ENCODE measurements at regions not wholly inside any gene's neighbourhood (a gene's known extent, or its start where the extent isn't known, plus 50 kb on each side); places are given as distances from the start of the nearest gene placed in this dataset.

DNA sequence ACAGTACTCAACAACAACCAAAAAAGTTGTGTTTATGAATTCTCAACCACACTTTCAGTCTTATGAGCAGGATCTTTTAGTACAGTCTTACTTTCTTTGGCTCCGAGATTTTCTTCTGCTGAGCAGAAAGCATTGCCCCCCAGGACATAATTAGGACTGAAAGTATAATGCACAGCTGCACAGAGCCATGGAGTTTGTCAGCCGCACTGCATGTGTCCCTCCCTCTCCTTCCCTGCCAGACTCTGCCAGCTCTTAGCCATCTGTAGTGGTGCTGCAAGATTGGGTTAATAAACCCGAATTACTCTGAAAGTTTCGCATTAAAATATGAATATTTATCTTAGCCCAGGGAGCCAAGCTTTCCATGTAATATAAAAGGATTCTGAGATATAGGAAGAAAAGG is 179.6 kb upstream of the PTCHD4 start:
- H3K18ac ChIP-seq (ENCODE audit: low read depth in 1 of 2, low read length in 2 of 2) = no peak overlapping the region
- H3K4me2 ChIP-seq (ENCODE audit: low read length, poor library complexity, severe bottlenecking) = no peak overlapping the region
- WGBS = 100% methylated on average over 2 of the region's 4 CpGs
- no peak overlapping the region for H3K27ac ChIP-seq (ENCODE audit: low read length, poor library complexity, severe bottlenecking)
- no peak overlapping the region for H3K9ac ChIP-seq (ENCODE audit: low read length)
- no peaks in the 10 kb centered on the region for H3K36me3 ChIP-seq (ENCODE audit: control insufficient read depth in 1 of 2, insufficient read depth in 2 of 2, low read depth in 1 of 2, low read length in 2 of 2)
- H2AK5ac ChIP-seq (ENCODE audit: low read length, severe bottlenecking) = no peak overlapping the region
- H2BK120ac ChIP-seq (ENCODE audit: low read depth, low read length) = no peak overlapping the region
- no peak overlapping the region for H3K14ac ChIP-seq (ENCODE audit: low read length in 2 of 2)
- no peaks in the 10 kb centered on the region for H3K79me1 ChIP-seq (replicated peaks; ENCODE audit: low read length, poor library complexity, severe bottlenecking)
- no peak overlapping the region for H4K91ac ChIP-seq (ENCODE audit: low read length)
- H3K27me3 ChIP-seq (ENCODE audit: control insufficient read depth in 1 of 2, insufficient read depth in 1 of 2, low read length in 2 of 2) = no peaks in the 10 kb centered on the region
- no peak overlapping the region for H2BK12ac ChIP-seq (ENCODE audit: low read length in 2 of 2)
- peaks cover 12% of the 10 kb centered on the region for H3K9me3 ChIP-seq (ENCODE audit: control insufficient read depth, low read length)
- H2BK5ac ChIP-seq (ENCODE audit: low read depth, low read length, poor library complexity, severe bottlenecking) = no peak overlapping the region
- no peak for DNase-seq
- H3K23ac ChIP-seq (ENCODE audit: low read length in 2 of 2) = no peak overlapping the region
- H3K4me1 ChIP-seq (ENCODE audit: control insufficient read depth, insufficient read depth, low read depth, low read length) = no peaks in the 10 kb centered on the region
- H2BK15ac ChIP-seq (ENCODE audit: low read depth, poor library complexity, severe bottlenecking) = no peak overlapping the region
- no peak overlapping the region for H2AFZ ChIP-seq (ENCODE audit: low read depth, low read length)
- H3K4ac ChIP-seq (ENCODE audit: low read depth in 1 of 2, low read length in 2 of 2) = no peak overlapping the region
- H4K8ac ChIP-seq (ENCODE audit: low read length) = no peak overlapping the region
- no peak overlapping the region for H3K4me3 ChIP-seq (ENCODE audit: insufficient read depth in 1 of 2, low read depth in 1 of 2, low read length in 2 of 2)

DNA sequence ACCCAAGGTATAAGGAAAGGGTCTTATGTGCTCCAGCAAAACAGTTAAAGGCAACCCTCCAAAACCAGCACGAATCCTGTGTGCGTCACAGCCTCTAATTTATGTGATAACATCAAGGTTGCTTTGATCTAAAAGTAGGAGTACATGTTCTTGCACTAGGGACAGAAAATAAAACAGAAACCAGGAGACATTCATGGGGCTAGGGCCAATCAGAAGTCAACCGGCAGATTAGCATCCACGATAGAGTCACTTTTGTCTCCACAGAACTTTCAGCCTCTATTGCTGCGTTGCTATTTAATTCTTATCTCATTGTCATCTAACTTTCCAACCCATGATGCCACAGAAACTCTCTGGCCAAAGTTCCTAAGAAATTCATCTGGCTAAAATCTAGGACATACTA is 178.8 kb upstream of the PTCHD4 start:
- H4K91ac ChIP-seq (ENCODE audit: low read length) = no peak overlapping the region
- H3K9me3 ChIP-seq (ENCODE audit: control insufficient read depth, low read length) = peaks cover 14% of the 10 kb centered on the region
- no peaks in the 10 kb centered on the region for H3K27me3 ChIP-seq (ENCODE audit: control insufficient read depth in 1 of 2, insufficient read depth in 1 of 2, low read length in 2 of 2)
- H3K4me1 ChIP-seq (ENCODE audit: control insufficient read depth, insufficient read depth, low read depth, low read length) = no peaks in the 10 kb centered on the region
- no peak overlapping the region for H3K9ac ChIP-seq (ENCODE audit: low read length)
- 95% methylated on average over 5 of the region's 5 CpGs for WGBS
- H3K4me3 ChIP-seq (ENCODE audit: insufficient read depth in 1 of 2, low read depth in 1 of 2, low read length in 2 of 2) = no peak overlapping the region
- DNase-seq = no peak
- H3K23ac ChIP-seq (ENCODE audit: low read length in 2 of 2) = no peak overlapping the region
- no peaks in the 10 kb centered on the region for H3K36me3 ChIP-seq (ENCODE audit: control insufficient read depth in 1 of 2, insufficient read depth in 2 of 2, low read depth in 1 of 2, low read length in 2 of 2)
- no peak overlapping the region for H2BK5ac ChIP-seq (ENCODE audit: low read depth, low read length, poor library complexity, severe bottlenecking)
- H3K27ac ChIP-seq (ENCODE audit: low read length, poor library complexity, severe bottlenecking) = no peak overlapping the region
- no peak overlapping the region for H3K18ac ChIP-seq (ENCODE audit: low read depth in 1 of 2, low read length in 2 of 2)
- H3K14ac ChIP-seq (ENCODE audit: low read length in 2 of 2) = no peak overlapping the region
- H4K8ac ChIP-seq (ENCODE audit: low read length) = no peak overlapping the region
- no peak overlapping the region for H2AK5ac ChIP-seq (ENCODE audit: low read length, severe bottlenecking)
- no peak overlapping the region for H3K4me2 ChIP-seq (ENCODE audit: low read length, poor library complexity, severe bottlenecking)
- H2BK120ac ChIP-seq (ENCODE audit: low read depth, low read length) = no peak overlapping the region
- H2BK12ac ChIP-seq (ENCODE audit: low read length in 2 of 2) = no peak overlapping the region
- H3K4ac ChIP-seq (ENCODE audit: low read depth in 1 of 2, low read length in 2 of 2) = no peak overlapping the region
- H2AFZ ChIP-seq (ENCODE audit: low read depth, low read length) = no peak overlapping the region
- H2BK15ac ChIP-seq (ENCODE audit: low read depth, poor library complexity, severe bottlenecking) = no peak overlapping the region
- no peaks in the 10 kb centered on the region for H3K79me1 ChIP-seq (replicated peaks; ENCODE audit: low read length, poor library complexity, severe bottlenecking)

DNA sequence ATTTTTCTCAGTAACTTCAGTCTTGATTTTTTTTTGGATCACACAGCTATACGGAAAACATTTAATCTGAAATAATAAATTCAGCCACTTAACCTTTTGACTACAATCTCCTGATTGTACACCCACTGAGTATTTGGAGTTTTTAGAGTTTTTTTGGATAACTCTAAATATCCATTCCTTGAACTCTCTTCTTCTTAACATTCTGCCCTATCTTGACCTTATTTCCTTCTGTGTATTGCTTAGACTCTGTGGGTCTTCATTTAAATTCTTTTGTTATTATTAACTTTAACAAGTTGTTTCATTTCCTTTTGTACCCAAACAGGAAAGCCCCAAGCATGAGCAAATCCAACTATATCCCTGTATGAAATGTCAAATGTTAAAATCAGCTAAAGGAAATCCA is 170.2 kb upstream of the PTCHD4 start:
- DNase-seq = peak; percentile 4
- no peak overlapping the region for H3K27ac ChIP-seq (ENCODE audit: low read length, poor library complexity, severe bottlenecking)
- H3K4me3 ChIP-seq (ENCODE audit: insufficient read depth in 1 of 2, low read depth in 1 of 2, low read length in 2 of 2) = no peak overlapping the region
- no peaks in the 10 kb centered on the region for H3K79me1 ChIP-seq (replicated peaks; ENCODE audit: low read length, poor library complexity, severe bottlenecking)
- H4K8ac ChIP-seq (ENCODE audit: low read length) = no peak overlapping the region
- 88% methylated on average over 1 of the region's 1 CpG for WGBS
- no peak overlapping the region for H2BK120ac ChIP-seq (ENCODE audit: low read depth, low read length)
- no peak overlapping the region for H3K18ac ChIP-seq (ENCODE audit: low read depth in 1 of 2, low read length in 2 of 2)
- no peak overlapping the region for H2AFZ ChIP-seq (ENCODE audit: low read depth, low read length)
- no peak overlapping the region for H2BK5ac ChIP-seq (ENCODE audit: low read depth, low read length, poor library complexity, severe bottlenecking)
- no peak overlapping the region for H4K91ac ChIP-seq (ENCODE audit: low read length)
- no peaks in the 10 kb centered on the region for H3K27me3 ChIP-seq (ENCODE audit: control insufficient read depth in 1 of 2, insufficient read depth in 1 of 2, low read length in 2 of 2)
- H3K4me2 ChIP-seq (ENCODE audit: low read length, poor library complexity, severe bottlenecking) = no peak overlapping the region
- H2AK5ac ChIP-seq (ENCODE audit: low read length, severe bottlenecking) = no peak overlapping the region
- no peaks in the 10 kb centered on the region for H3K4me1 ChIP-seq (ENCODE audit: control insufficient read depth, insufficient read depth, low read depth, low read length)
- H3K9ac ChIP-seq (ENCODE audit: low read length) = no peak overlapping the region
- H3K36me3 ChIP-seq (ENCODE audit: control insufficient read depth in 1 of 2, insufficient read depth in 2 of 2, low read depth in 1 of 2, low read length in 2 of 2) = no peaks in the 10 kb centered on the region
- H3K23ac ChIP-seq (ENCODE audit: low read length in 2 of 2) = no peak overlapping the region
- H2BK12ac ChIP-seq (ENCODE audit: low read length in 2 of 2) = no peak overlapping the region
- H2BK15ac ChIP-seq (ENCODE audit: low read depth, poor library complexity, severe bottlenecking) = no peak overlapping the region
- no peak overlapping the region for H3K4ac ChIP-seq (ENCODE audit: low read depth in 1 of 2, low read length in 2 of 2)
- peaks cover 3% of the 10 kb centered on the region for H3K9me3 ChIP-seq (ENCODE audit: control insufficient read depth, low read length)
- no peak overlapping the region for H3K14ac ChIP-seq (ENCODE audit: low read length in 2 of 2)

DNA sequence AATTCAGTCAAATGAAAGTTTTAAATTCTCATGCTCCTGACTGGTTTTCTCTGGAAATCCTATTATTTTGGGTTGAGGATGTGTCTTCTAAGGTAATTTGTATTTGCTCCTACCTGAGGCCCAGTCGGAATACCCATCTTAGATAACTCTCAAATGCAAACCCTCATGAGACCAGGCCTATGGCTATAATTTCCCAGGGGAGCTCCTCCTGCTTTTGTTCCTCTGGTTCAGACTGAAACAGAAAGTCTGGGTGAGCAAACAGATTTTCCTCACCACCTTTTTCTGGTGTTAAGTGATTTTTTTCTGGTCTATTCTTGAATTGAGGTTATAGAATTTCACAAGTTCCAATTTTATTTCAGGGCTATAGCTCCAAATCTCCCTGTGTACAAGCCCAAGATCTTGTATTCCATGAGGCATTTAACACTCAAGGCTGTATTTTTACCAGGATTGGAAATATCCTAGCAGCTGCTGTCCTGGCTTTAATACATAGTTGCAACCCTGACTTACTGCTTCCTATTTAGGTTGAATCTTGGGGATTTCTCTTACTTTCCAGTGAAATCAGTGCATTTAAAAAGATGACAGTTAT is 169.1 kb upstream of the PTCHD4 start:
- H4K8ac ChIP-seq (ENCODE audit: low read length) = no peak overlapping the region
- no peak for DNase-seq
- no peak overlapping the region for H2BK120ac ChIP-seq (ENCODE audit: low read depth, low read length)
- H2BK5ac ChIP-seq (ENCODE audit: low read depth, low read length, poor library complexity, severe bottlenecking) = no peak overlapping the region
- H3K4me1 ChIP-seq (ENCODE audit: control insufficient read depth, insufficient read depth, low read depth, low read length) = no peaks in the 10 kb centered on the region
- no peak overlapping the region for H3K27ac ChIP-seq (ENCODE audit: low read length, poor library complexity, severe bottlenecking)
- H3K9me3 ChIP-seq (ENCODE audit: control insufficient read depth, low read length) = no peaks in the 10 kb centered on the region
- no peak overlapping the region for H2AK5ac ChIP-seq (ENCODE audit: low read length, severe bottlenecking)
- H2AFZ ChIP-seq (ENCODE audit: low read depth, low read length) = no peak overlapping the region
- no peak overlapping the region for H3K9ac ChIP-seq (ENCODE audit: low read length)
- H2BK15ac ChIP-seq (ENCODE audit: low read depth, poor library complexity, severe bottlenecking) = no peak overlapping the region
- no peak overlapping the region for H3K4ac ChIP-seq (ENCODE audit: low read depth in 1 of 2, low read length in 2 of 2)
- no peak overlapping the region for H3K4me3 ChIP-seq (ENCODE audit: insufficient read depth in 1 of 2, low read depth in 1 of 2, low read length in 2 of 2)
- no peaks in the 10 kb centered on the region for H3K79me1 ChIP-seq (replicated peaks; ENCODE audit: low read length, poor library complexity, severe bottlenecking)
- H3K23ac ChIP-seq (ENCODE audit: low read length in 2 of 2) = no peak overlapping the region
- H3K18ac ChIP-seq (ENCODE audit: low read depth in 1 of 2, low read length in 2 of 2) = no peak overlapping the region
- H4K91ac ChIP-seq (ENCODE audit: low read length) = no peak overlapping the region
- no peaks in the 10 kb centered on the region for H3K36me3 ChIP-seq (ENCODE audit: control insufficient read depth in 1 of 2, insufficient read depth in 2 of 2, low read depth in 1 of 2, low read length in 2 of 2)
- H3K14ac ChIP-seq (ENCODE audit: low read length in 2 of 2) = no peak overlapping the region
- no peak overlapping the region for H3K4me2 ChIP-seq (ENCODE audit: low read length, poor library complexity, severe bottlenecking)
- H2BK12ac ChIP-seq (ENCODE audit: low read length in 2 of 2) = no peak overlapping the region
- no peaks in the 10 kb centered on the region for H3K27me3 ChIP-seq (ENCODE audit: control insufficient read depth in 1 of 2, insufficient read depth in 1 of 2, low read length in 2 of 2)
- WGBS = no CpG with 5 or more reads among the region's 1 CpG
